ENCODE measurements at regions not wholly inside any gene's neighbourhood (a gene's known extent, or its start where the extent isn't known, plus 50 kb on each side); places are given as distances from the start of the nearest gene placed in this dataset.

- TF ChIP-seq CTCF (IDR thresholded peaks at IDR 0.05) = no peak
- TF ChIP-seq POLR2A (IDR thresholded peaks at IDR 0.05) = no peak
Measured at GRCh38 chr16:85990861-85991301, 91.9 kb downstream of the IRF8 start.
